Activated T-helper 1 cell treated with anti-CD3 and anti-CD28 coated beads, Interleukin-12 subunit alpha, Interleukin-12 subunit beta, Interleukin-2, Interleukin-4 antibody, amounts not matched to agents 30 ng/mL and 10 ng/mL and 1 ng/mL, durations not matched to agents 14 hours and 24 hours and 36 hours (primary cell): ENCODE measurements at regions not wholly inside any gene's neighbourhood (a gene's known extent, or its start where the extent isn't known, plus 50 kb on each side); places are given as distances from the start of the nearest gene placed in this dataset.
"Not testable (repeated sequence)": the region's sequence is repeated elsewhere in the genome, so short reads cannot be mapped to it uniquely, and the experiment has no call there.

Source experiments
- DNase-seq: peaks from one replicate; pipeline ENCODE4 v3.0.0; 2021; ENCODE audit warnings: low spot score
- H3K27ac Mint-ChIP-seq: one replicate; pipeline ENCODE4 v1.8.0; 2021; ENCODE audit warnings: mild to moderate bottlenecking, mixed read lengths
- H3K27me3 Mint-ChIP-seq: one replicate; pipeline ENCODE4 v1.8.0; 2022; ENCODE audit warnings: mild to moderate bottlenecking, moderate library complexity, mixed read lengths; ENCODE audit not compliant: insufficient read depth
- H3K36me3 Mint-ChIP-seq: one replicate; pipeline ENCODE4 v1.8.0; 2021; ENCODE audit warnings: low read depth, mixed read lengths
- H3K4me1 Mint-ChIP-seq: one replicate; pipeline ENCODE4 v1.8.0; 2021; ENCODE audit warnings: low read depth, mixed read lengths
- H3K4me3 Mint-ChIP-seq: one replicate; pipeline ENCODE4 v1.8.0; 2021; ENCODE audit warnings: mild to moderate bottlenecking, moderate library complexity, mixed read lengths
- H3K9me3 Mint-ChIP-seq: one replicate; pipeline ENCODE4 v1.8.0; 2021; ENCODE audit warnings: mixed read lengths
- intact Hi-C: fragments of 100-400 bp; cut with micrococcal nuclease; formaldehyde crosslinking; loops from one replicate; pipeline ENCODE4 v1.15.1; 2024

- Mint-ChIP-seq H3K36me3 (no peaks in the 10 kb centered on the region), H3K9me3 (no peaks in the 10 kb centered on the region), H3K27me3 (peaks cover 2% of the 10 kb centered on the region), H3K4me3 (no peak overlapping the region), H3K27ac (no peak overlapping the region), H3K4me1 (peaks cover 6% of the 10 kb centered on the region)
- intact Hi-C loops: no loop called here
- DNase-seq: no peak
Measured at GRCh38 chr1:8242498-8242897, 75.4 kb upstream of the SLC45A1 start.

- Mint-ChIP-seq H3K4me1 (peaks cover 6% of the 10 kb centered on the region), H3K36me3 (no peaks in the 10 kb centered on the region), H3K27ac (no peak overlapping the region), H3K9me3 (no peaks in the 10 kb centered on the region), H3K4me3 (no peak overlapping the region), H3K27me3 (peaks cover 2% of the 10 kb centered on the region)
- intact Hi-C loops: no loop called here
- no peak for DNase-seq
Measured at GRCh38 chr1:8241417-8242014, 76.4 kb upstream of the SLC45A1 start.

- no peaks in the 10 kb centered on the region for H3K36me3 Mint-ChIP-seq
- H3K4me3 Mint-ChIP-seq: no peak overlapping the region
- H3K9me3 Mint-ChIP-seq: no peaks in the 10 kb centered on the region
- peaks cover 8% of the 10 kb centered on the region for H3K27me3 Mint-ChIP-seq
- no peak overlapping the region for H3K27ac Mint-ChIP-seq
- H3K4me1 Mint-ChIP-seq: peaks cover 6% of the 10 kb centered on the region
- no peak for DNase-seq
- intact Hi-C loops: no loop called here
Measured at GRCh38 chr1:8239306-8240023, 78.4 kb upstream of the SLC45A1 start.

- no peaks in the 10 kb centered on the region for H3K9me3 Mint-ChIP-seq
- H3K4me3 Mint-ChIP-seq: no peak overlapping the region
- no peak overlapping the region for H3K27ac Mint-ChIP-seq
- no peaks in the 10 kb centered on the region for H3K36me3 Mint-ChIP-seq
- intact Hi-C loops: no loop called here
- H3K27me3 Mint-ChIP-seq: peaks cover 8% of the 10 kb centered on the region
- DNase-seq: no peak
- peaks cover 6% of the 10 kb centered on the region for H3K4me1 Mint-ChIP-seq
Measured at GRCh38 chr1:8239039-8239305, 78.9 kb upstream of the SLC45A1 start.

GRCh38 chr1:8238141-8239038 is 79.5 kb upstream of the SLC45A1 start:
- H3K27ac Mint-ChIP-seq: no peak overlapping the region
- no peak overlapping the region for H3K4me3 Mint-ChIP-seq
- peaks cover 8% of the 10 kb centered on the region for H3K27me3 Mint-ChIP-seq
- intact Hi-C loops: no loop called here
- peaks cover 6% of the 10 kb centered on the region for H3K4me1 Mint-ChIP-seq
- no peaks in the 10 kb centered on the region for H3K36me3 Mint-ChIP-seq
- no peak for DNase-seq
- no peaks in the 10 kb centered on the region for H3K9me3 Mint-ChIP-seq

DNA sequence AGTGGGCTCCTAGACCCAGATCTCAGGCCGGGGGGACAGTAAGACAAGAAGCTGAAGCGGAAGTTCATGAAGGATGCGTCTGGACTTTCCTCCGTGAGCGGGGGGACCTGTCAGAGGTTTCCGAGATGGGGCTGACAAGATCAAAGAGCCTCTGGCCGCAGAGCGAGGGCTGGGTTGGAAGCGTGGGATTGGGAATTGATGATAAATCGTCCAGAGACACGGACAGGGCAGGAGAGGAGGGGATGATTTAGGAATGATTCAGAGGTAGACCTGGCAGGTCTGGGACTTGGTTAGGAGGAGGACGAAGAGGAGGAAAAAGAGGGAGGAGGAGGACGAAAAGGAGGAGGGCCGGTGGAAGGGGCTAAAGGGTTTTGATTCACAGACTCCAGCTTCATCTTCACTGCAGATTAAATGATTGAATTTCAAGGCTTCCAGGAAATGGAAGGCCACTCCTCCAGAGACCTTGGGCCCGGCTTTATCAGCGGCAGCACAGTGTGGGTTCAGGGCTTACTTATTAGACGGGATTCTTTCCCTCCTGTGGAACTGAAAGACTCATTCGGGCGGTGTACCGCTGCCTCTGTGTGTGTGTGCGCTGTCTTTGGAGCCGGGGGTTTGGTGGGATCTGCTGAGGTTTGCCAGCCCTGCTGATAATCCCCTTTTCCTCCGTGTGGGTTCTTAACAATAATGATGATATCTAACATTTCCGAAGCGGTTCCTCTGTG is 85.7 kb upstream of the SLC45A1 start:
- DNase-seq: no peak
- no peak overlapping the region for H3K27ac Mint-ChIP-seq
- peaks cover under 1% of the 10 kb centered on the region for H3K9me3 Mint-ChIP-seq
- no peaks in the 10 kb centered on the region for H3K36me3 Mint-ChIP-seq
- H3K27me3 Mint-ChIP-seq: peaks cover 9% of the 10 kb centered on the region
- no peak overlapping the region for H3K4me3 Mint-ChIP-seq
- H3K4me1 Mint-ChIP-seq: no peaks in the 10 kb centered on the region
- intact Hi-C loops: no loop called here

- no peak overlapping the region for H3K27ac Mint-ChIP-seq
- DNase-seq: no peak
- intact Hi-C loops: no loop called here
Measured at GRCh38 chr1:8230292-8230621, 87.7 kb upstream of the SLC45A1 start.

GRCh38 chr1:8228253-8228652 is 89.7 kb upstream of the SLC45A1 start:
- Mint-ChIP-seq H3K36me3 (no peaks in the 10 kb centered on the region), H3K4me1 (peaks cover 5% of the 10 kb centered on the region), H3K4me3 (no peak overlapping the region), H3K9me3 (peaks cover 6% of the 10 kb centered on the region), H3K27ac (no peak overlapping the region), H3K27me3 (peaks cover 4% of the 10 kb centered on the region)
- intact Hi-C loops: no loop called here
- DNase-seq: no peak

More at GRCh38 chr1:8230292-8230621, 87.7 kb upstream of the SLC45A1 start:
- Mint-ChIP-seq H3K27me3 (peaks cover 6% of the 10 kb centered on the region), H3K4me1 (no peaks in the 10 kb centered on the region), H3K9me3 (peaks cover 6% of the 10 kb centered on the region), H3K4me3 (no peak overlapping the region), H3K36me3 (no peaks in the 10 kb centered on the region)

GRCh38 chr1:8227674-8228073 is 90.2 kb upstream of the SLC45A1 start:
- H3K36me3 Mint-ChIP-seq, H3K9me3 Mint-ChIP-seq, DNase-seq, H3K27ac Mint-ChIP-seq, H3K4me1 Mint-ChIP-seq, H3K27me3 Mint-ChIP-seq, H3K4me3 Mint-ChIP-seq, intact Hi-C loops: not testable (repeated sequence)

DNA sequence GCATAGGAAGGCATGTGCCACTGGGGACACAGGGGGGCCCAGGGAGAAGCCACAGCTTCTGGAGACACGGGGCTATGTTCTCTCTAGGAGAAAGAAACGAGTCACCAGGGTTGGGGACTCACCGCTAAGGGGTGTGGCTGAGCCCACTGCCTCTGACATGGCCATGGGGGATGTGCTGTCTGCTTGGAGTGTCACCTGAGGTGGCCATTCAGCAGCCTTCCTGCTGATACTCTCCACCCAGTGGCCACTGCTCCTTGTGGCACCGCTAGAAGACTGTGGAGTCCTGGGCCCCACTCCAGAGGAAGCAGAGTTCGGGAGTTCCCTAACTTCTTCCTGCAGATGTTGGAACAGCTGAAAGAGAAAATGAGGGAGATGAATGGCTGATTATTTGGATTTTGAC is 91.2 kb upstream of the SLC45A1 start:
- no peak for DNase-seq
- Mint-ChIP-seq H3K4me1 (peaks cover 5% of the 10 kb centered on the region), H3K27me3 (peaks cover 3% of the 10 kb centered on the region), H3K9me3 (peaks cover 6% of the 10 kb centered on the region), H3K36me3 (no peaks in the 10 kb centered on the region), H3K4me3 (no peak overlapping the region), H3K27ac (no peak overlapping the region)
- intact Hi-C loops: no loop called here

- intact Hi-C loops, H3K9me3 Mint-ChIP-seq, H3K4me3 Mint-ChIP-seq, H3K4me1 Mint-ChIP-seq, H3K36me3 Mint-ChIP-seq, H3K27ac Mint-ChIP-seq, DNase-seq, H3K27me3 Mint-ChIP-seq: not testable (repeated sequence)
Measured at GRCh38 chr1:8226024-8226423, 91.9 kb upstream of the SLC45A1 start.

DNA sequence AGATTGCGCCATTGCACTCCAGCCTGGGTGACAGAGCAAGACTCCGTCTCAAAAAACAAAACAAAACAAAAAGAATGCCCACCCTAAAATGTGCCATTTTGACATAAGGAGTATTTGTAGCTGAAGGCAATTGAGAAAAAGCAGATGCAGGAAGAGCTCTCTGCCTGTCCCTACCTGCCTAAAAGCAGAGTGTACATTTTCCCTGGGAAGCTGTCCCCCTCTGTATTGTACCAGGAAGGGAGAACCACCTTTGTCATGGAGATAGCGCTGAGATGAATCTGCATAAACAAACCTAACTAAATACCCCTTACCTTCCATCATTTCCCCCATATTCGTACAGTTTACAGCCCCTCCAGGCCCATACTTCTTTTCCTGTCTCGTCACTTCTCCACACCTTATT is 94.4 kb upstream of the SLC45A1 start:
- Mint-ChIP-seq H3K4me3 (no peak overlapping the region), H3K9me3 (peaks cover 6% of the 10 kb centered on the region), H3K36me3 (no peaks in the 10 kb centered on the region), H3K27ac (no peak overlapping the region), H3K4me1 (peaks cover 5% of the 10 kb centered on the region), H3K27me3 (peaks cover 13% of the 10 kb centered on the region)
- no peak for DNase-seq
- intact Hi-C loops: no loop called here

DNA sequence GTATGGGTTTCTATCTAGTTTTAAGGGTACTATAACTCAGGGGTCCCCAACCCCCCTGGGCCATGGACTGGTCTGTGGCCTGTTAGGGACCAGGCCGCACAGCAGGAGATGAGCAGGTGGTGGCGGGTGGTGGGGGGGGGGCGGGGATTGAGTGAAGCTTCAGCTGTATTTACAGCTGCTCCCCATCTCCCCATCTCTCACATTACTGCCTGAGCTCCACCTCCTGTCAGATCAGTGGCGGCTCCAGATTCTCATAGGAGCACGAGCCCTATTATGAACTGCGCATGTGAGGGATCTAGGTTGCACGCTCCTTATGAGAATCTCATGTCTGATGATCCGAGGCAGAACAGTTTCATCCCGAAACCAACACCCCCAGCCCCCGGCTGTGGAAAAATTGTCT is 95.1 kb upstream of the SLC45A1 start:
- H3K4me3 Mint-ChIP-seq: no peak overlapping the region
- H3K27me3 Mint-ChIP-seq: peaks cover 21% of the 10 kb centered on the region
- DNase-seq: no peak
- H3K9me3 Mint-ChIP-seq: peaks cover 6% of the 10 kb centered on the region
- H3K4me1 Mint-ChIP-seq: peaks cover 5% of the 10 kb centered on the region
- no peak overlapping the region for H3K27ac Mint-ChIP-seq
- no peaks in the 10 kb centered on the region for H3K36me3 Mint-ChIP-seq
- intact Hi-C loops: no loop called here
